ENCODE measurements at regions not wholly inside any gene's neighbourhood (a gene's known extent, or its start where the extent isn't known, plus 50 kb on each side); places are given as distances from the start of the nearest gene placed in this dataset.

- DNase-seq (ENCODE audit: low spot score in 2 of 2): no peak
- intact Hi-C loops (cut with DNase I; ENCODE audit: low total_unique reads): no loop called here
- TF ChIP-seq POLR2A (IDR thresholded peaks at IDR 0.05): no peak
- TF ChIP-seq, protein P1, sequence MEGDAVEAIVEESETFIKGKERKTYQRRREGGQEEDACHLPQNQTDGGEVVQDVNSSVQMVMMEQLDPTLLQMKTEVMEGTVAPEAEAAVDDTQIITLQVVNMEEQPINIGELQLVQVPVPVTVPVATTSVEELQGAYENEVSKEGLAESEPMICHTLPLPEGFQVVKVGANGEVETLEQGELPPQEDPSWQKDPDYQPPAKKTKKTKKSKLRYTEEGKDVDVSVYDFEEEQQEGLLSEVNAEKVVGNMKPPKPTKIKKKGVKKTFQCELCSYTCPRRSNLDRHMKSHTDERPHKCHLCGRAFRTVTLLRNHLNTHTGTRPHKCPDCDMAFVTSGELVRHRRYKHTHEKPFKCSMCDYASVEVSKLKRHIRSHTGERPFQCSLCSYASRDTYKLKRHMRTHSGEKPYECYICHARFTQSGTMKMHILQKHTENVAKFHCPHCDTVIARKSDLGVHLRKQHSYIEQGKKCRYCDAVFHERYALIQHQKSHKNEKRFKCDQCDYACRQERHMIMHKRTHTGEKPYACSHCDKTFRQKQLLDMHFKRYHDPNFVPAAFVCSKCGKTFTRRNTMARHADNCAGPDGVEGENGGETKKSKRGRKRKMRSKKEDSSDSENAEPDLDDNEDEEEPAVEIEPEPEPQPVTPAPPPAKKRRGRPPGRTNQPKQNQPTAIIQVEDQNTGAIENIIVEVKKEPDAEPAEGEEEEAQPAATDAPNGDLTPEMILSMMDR (IDR thresholded peaks at IDR 0.05): no peak
- WGBS, 2 donors: 58 to 68% methylated on average over 4 of the region's 4 CpGs
- H3K4me3 ChIP-seq (ENCODE audit: low read depth, poor library complexity, severe bottlenecking): no peak overlapping the region
These were observed 75.5 kb downstream of the CXCL12 start for GRCh38 chr10:44309361-44309760.

DNA sequence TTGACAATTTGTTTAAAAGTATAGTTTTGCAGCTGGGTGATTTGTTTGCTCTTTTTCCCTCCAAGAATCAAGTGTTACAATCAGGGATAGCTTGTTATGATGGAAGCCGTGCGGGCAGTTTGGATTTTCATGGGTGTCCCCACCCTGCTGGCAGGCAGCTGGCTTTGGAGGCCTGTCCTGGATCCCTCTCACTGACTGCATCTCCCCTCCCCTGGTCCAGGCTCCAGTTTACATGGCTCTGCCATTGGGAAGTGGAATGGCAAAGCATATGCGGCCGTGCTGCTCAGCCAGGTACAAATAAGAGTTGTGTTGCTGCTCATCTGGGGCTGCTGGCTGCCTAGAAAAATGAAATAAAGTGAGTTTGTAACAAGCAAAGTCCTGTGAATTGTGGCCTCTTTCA lies 76.0 kb downstream of the CXCL12 start:
- H3K4me3 ChIP-seq (ENCODE audit: low read depth, poor library complexity, severe bottlenecking): no peak overlapping the region
- WGBS, 2 donors: 88 to 89% methylated on average over 4 of the region's 4 CpGs
- intact Hi-C loops (cut with DNase I; ENCODE audit: low total_unique reads): no loop called here
- TF ChIP-seq, protein P1 (IDR thresholded peaks at IDR 0.05): no peak
- TF ChIP-seq POLR2A (IDR thresholded peaks at IDR 0.05): no peak
- DNase-seq (ENCODE audit: low spot score in 2 of 2): no peak

- DNase-seq (ENCODE audit: low spot score in 2 of 2): no peak
- 91 to 96% methylated on average over 3 of the region's 3 CpGs for WGBS, 2 donors
- H3K4me3 ChIP-seq (ENCODE audit: low read depth, poor library complexity, severe bottlenecking): no peak overlapping the region
- TF ChIP-seq, protein P1 (IDR thresholded peaks at IDR 0.05): no peak
- no peak for TF ChIP-seq POLR2A (IDR thresholded peaks at IDR 0.05)
- intact Hi-C loops (cut with DNase I; ENCODE audit: low total_unique reads): no loop called here
These were observed 77.2 kb downstream of the CXCL12 start for GRCh38 chr10:44307691-44308090.

DNA sequence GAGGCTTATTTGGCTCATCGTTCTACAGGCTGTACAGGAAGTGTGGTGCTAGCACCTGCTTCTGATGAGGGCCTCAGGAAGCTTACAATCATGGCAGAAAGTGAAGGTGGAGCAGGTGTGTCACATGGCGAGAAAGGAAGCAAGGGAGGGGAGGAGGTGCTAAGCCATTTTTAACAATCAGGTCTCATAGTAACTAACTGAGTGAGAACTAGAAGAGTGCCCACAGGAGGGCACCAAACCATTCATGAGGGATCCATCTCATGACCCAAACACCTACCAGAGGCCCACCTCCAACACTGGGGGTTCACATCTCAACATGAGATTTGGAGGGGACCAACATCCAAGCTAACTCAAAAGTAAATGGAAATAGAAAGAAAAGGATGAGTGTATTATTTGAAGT lies 78.1 kb downstream of the CXCL12 start:
- 78 to 90% methylated on average over 2 of the region's 2 CpGs for WGBS, 2 donors
- intact Hi-C loops (cut with DNase I; ENCODE audit: low total_unique reads): no loop called here
- TF ChIP-seq POLR2A (IDR thresholded peaks at IDR 0.05): no peak
- TF ChIP-seq, protein P1 (IDR thresholded peaks at IDR 0.05): no peak
- no peak overlapping the region for H3K4me3 ChIP-seq (ENCODE audit: low read depth, poor library complexity, severe bottlenecking)
- DNase-seq (ENCODE audit: low spot score in 2 of 2): no peak

DNA sequence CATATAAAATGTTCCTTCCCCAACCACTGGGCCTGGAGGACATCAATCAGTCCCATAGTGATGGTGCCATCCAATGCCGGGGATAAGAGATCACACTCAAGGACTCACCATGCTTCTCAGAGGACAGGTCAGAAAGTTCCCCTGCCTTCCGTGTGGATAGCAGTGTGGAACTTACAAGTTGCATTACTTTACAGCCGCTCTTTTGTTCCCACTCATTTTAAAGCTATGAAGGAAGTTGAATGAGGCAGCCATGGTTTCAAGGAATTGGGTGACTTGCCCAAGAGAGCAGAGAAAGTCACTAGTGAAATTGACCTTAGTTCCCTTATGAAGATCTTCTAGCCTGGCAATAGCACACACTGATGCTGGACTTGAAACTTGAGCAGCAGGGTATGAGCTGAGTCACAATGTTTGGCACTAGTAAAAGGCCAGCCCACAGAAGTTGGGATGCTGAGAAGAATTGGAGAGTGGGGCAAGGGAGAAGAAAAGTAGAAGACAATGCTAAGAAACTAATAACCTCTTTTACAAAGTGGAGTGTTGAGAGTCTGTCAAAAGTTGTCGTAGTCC lies 78.7 kb downstream of the CXCL12 start:
- intact Hi-C loops (cut with DNase I; ENCODE audit: low total_unique reads): no loop called here
- DNase-seq (ENCODE audit: low spot score in 2 of 2): no peak
- TF ChIP-seq, protein P1 (IDR thresholded peaks at IDR 0.05): no peak
- no peak for TF ChIP-seq POLR2A (IDR thresholded peaks at IDR 0.05)
- 42 to 44% methylated on average over 4 of the region's 4 CpGs for WGBS, 2 donors
- no peak overlapping the region for H3K4me3 ChIP-seq (ENCODE audit: low read depth, poor library complexity, severe bottlenecking)

DNA sequence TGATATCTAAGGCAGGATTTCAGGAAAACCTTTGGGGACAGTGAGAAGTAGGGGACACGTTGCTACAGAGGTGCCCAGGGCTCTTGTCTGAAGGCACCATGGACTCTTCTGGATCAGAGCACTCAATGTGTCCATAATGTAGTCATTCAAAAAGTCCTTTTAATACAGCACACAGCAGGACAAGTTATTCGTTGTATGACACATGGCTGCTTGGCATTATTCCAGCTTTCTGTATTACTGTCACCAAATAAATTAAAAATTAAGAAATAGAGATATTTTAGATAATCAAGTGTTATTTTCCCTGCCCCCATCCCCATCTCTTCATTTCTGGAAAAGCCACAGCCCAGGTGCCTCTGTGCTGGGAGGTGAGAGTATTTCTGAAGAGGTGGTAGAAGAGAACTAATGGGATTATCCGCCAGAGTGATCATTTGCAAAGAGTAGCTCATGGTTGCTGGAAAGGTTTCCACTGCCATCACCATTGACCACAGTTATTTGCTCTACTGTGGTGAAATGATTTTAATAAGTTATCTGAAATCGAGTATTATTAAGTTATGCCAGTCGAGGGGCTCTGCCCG lies 83.0 kb downstream of the CXCL12 start:
- intact Hi-C loops (cut with DNase I; ENCODE audit: low total_unique reads): no loop called here
- 66 to 67% methylated on average over 6 of the region's 6 CpGs for WGBS, 2 donors
- H3K4me3 ChIP-seq (ENCODE audit: low read depth, poor library complexity, severe bottlenecking): no peak overlapping the region
- DNase-seq (ENCODE audit: low spot score in 2 of 2): no peak
- TF ChIP-seq, protein P1 (IDR thresholded peaks at IDR 0.05): no peak
- no peak for TF ChIP-seq POLR2A (IDR thresholded peaks at IDR 0.05)
